HAP-1 (cell line): ENCODE measurements at regions not wholly inside any gene's neighbourhood (a gene's known extent, or its start where the extent isn't known, plus 50 kb on each side); places are given as distances from the start of the nearest gene placed in this dataset.

Source experiments
- DNase-seq, 2 experiments: peaks; one replicate each; pipeline ENCODE4 v3.0.0-alpha.2; 2016 to 2020; ENCODE audit warnings: low spot score in 2 of 2
- H3K27me3 ChIP-seq: fragments of 250-450 bp; sonication (Bioruptor Pico); 2 replicates; pipeline ENCODE4 v1.5.1; 2020; ENCODE audit warnings: low read depth, mild to moderate bottlenecking, moderate library complexity
- H3K36me3 ChIP-seq: fragments of 250-450 bp; sonication (Bioruptor Pico); replicated peaks from 2 replicates; pipeline ENCODE4 v1.5.1; 2020; ENCODE audit warnings: mild to moderate bottlenecking
- H3K4me1 ChIP-seq: fragments of 250-450 bp; sonication (Bioruptor Pico); 2 replicates; pipeline ENCODE4 v1.5.1; 2020; ENCODE audit warnings: mild to moderate bottlenecking
- H3K4me3 ChIP-seq: fragments of 250-450 bp; sonication (Bioruptor Pico); 2 replicates; pipeline ENCODE4 v1.5.1; 2020; ENCODE audit warnings: mild to moderate bottlenecking, moderate library complexity
- H3K9me3 ChIP-seq: fragments of 250-450 bp; sonication (Bioruptor Pico); 2 replicates; pipeline ENCODE4 v1.5.1; 2020; ENCODE audit warnings: mild to moderate bottlenecking, moderate library complexity
- in situ Hi-C: fragments of 300-500 bp; cut with MboI; formaldehyde crosslinking; loops from 3 replicates; pipeline ENCODE4 v1.14.3; 2020; ENCODE audit warnings: low sequenced_read_pairs, inconsistent platforms, mixed read lengths

DNA sequence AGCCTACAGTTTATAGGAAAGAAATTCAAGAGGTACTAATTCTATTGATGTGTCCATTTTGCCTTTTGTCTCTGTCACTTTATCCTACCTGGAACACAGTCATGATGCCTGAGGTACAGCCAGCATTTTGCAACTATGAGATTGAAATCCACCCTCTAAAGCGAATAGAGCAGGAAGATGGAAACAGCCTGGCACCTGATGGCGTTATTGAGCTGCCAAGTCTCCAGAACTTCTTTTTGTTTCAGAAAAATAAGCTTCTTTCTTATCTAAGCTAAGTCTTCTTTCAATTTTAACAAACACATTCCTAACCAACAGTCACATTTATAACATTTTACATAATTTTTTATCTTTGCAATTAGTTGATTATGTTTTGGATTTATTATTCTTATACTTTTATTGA, 182.1 kb downstream of the PAWR start:
- H3K27me3 ChIP-seq = no peaks in the 10 kb centered on the region
- DNase-seq = no peak
- in situ Hi-C loops = no loop called here
- no peaks in the 10 kb centered on the region for H3K9me3 ChIP-seq
- H3K4me3 ChIP-seq = no peak overlapping the region
- peaks cover 12% of the 10 kb centered on the region; the same call in 1 of the 2 replicates for H3K4me1 ChIP-seq
- H3K36me3 ChIP-seq = no peaks in the 10 kb centered on the region
